HG03060 (cell line): ENCODE measurements at regions not wholly inside any gene's neighbourhood (a gene's known extent, or its start where the extent isn't known, plus 50 kb on each side); places are given as distances from the start of the nearest gene placed in this dataset.

ENCODE experiments used
- ATAC-seq: cut with Tn5 transposase; IDR thresholded peaks from one replicate; pipeline ENCODE4 v1.9.1; 2021; ENCODE audit warnings: low read depth, moderate number of reproducible peaks; ENCODE audit not compliant: unreplicated experiment

- ATAC-seq: no peak
Measured at GRCh38 chr1:67580691-67581403, 104.2 kb upstream of the GADD45A start.

GRCh38 chr1:67582625-67583461 lies 102.2 kb upstream of the GADD45A start:
- ATAC-seq: no peak

GRCh38 chr1:67583462-67583950 lies 101.5 kb upstream of the GADD45A start:
- no peak for ATAC-seq

- ATAC-seq: no peak
Measured at GRCh38 chr1:67584938-67585337, 100.1 kb upstream of the GADD45A start.

GRCh38 chr1:67586596-67586995 lies 98.4 kb upstream of the GADD45A start:
- no peak for ATAC-seq

- no peak for ATAC-seq
Measured at GRCh38 chr1:67588178-67588855, 96.7 kb upstream of the GADD45A start.

- no peak for ATAC-seq
Measured at GRCh38 chr1:67589519-67590233, 95.3 kb upstream of the GADD45A start.

- no peak for ATAC-seq
Measured at GRCh38 chr1:67590329-67590728, 94.7 kb upstream of the GADD45A start.

- ATAC-seq: no peak
Measured at GRCh38 chr1:67594764-67595163, 90.2 kb upstream of the GADD45A start.

- no peak for ATAC-seq
Measured at GRCh38 chr1:67596674-67597073, 88.3 kb upstream of the GADD45A start.

- no peak for ATAC-seq
Measured at GRCh38 chr1:67597336-67597735, 87.7 kb upstream of the GADD45A start.

GRCh38 chr1:67599085-67599484 lies 85.9 kb upstream of the GADD45A start:
- no peak for ATAC-seq

GRCh38 chr1:67601539-67601938 lies 83.5 kb upstream of the GADD45A start:
- ATAC-seq: no peak

GRCh38 chr1:67601955-67602354 lies 83.0 kb upstream of the GADD45A start:
- no peak for ATAC-seq

- no peak for ATAC-seq
Measured at GRCh38 chr1:67604778-67605177, 80.2 kb upstream of the GADD45A start.

GRCh38 chr1:67605209-67605780 lies 79.7 kb upstream of the GADD45A start:
- no peak for ATAC-seq

GRCh38 chr1:67607286-67607685 lies 77.7 kb upstream of the GADD45A start:
- ATAC-seq: no peak

GRCh38 chr1:67607699-67608098 lies 77.3 kb upstream of the GADD45A start:
- ATAC-seq: no peak

GRCh38 chr1:67608661-67609576 lies 76.1 kb upstream of the GADD45A start:
- ATAC-seq: no peak
